ENCODE measurements at regions not wholly inside any gene's neighbourhood (a gene's known extent, or its start where the extent isn't known, plus 50 kb on each side); places are given as distances from the start of the nearest gene placed in this dataset.

- H3K79me2 ChIP-seq (ENCODE audit: control insufficient read depth, insufficient read depth, low read length): peaks cover 18% of the 10 kb centered on the region
- whole genome bisulfite sequencing (ENCODE audit: insufficient coverage, low coverage, missing lambda C conversion rate): 26% methylated on average over 10 of the region's 10 CpGs
- no peak for ATAC-seq
- no peaks in the 10 kb centered on the region for H3K27me3 ChIP-seq (ENCODE audit: control insufficient read depth in 2 of 2, insufficient read depth in 2 of 2, low read length in 2 of 2)
- H3K9me3 ChIP-seq (replicated peaks; ENCODE audit: control insufficient read depth, insufficient read depth, low read depth, low read length): no peaks in the 10 kb centered on the region
- peaks cover 29% of the 10 kb centered on the region for H4K20me1 ChIP-seq (replicated peaks; ENCODE audit: control insufficient read depth, insufficient read depth, low read length)
- intact Hi-C loops (cut with micrococcal nuclease) (no loop called here), in situ Hi-C loops (cut with MboI) (no loop called here)
- H3K9me1 ChIP-seq (ENCODE audit: control insufficient read depth, insufficient read depth, low read length): no peaks in the 10 kb centered on the region
- no peaks in the 10 kb centered on the region for H3K36me3 ChIP-seq (ENCODE audit: control insufficient read depth, insufficient read depth, low read length)
- FAIRE-seq: peak; percentile 78
- DNase-seq (ENCODE audit: extremely low read depth in 1 of 4, low spot score in 3 of 4): no peak
- no peak overlapping the region for H3K4me2 ChIP-seq (ENCODE audit: insufficient read depth, low read length)
- H3K9ac ChIP-seq (ENCODE audit: insufficient read depth in 1 of 2, low read depth in 2 of 2, low read length in 2 of 2): peak overlapping the region in 1 of 2 experiments; percentile 53; a peak in 2 of 4 replicates
- H3K4me3 ChIP-seq: no peak overlapping the region
- ChIA-PET POLR2A (no interaction called here), CTCF (ENCODE audit: low intra/inter-chr PET ratio) (no interaction called here)
- TSS peak; percentile 36 for BruUV-seq (replicated peaks)
- H3K4me1 ChIP-seq (replicated peaks in 1 of 2; ENCODE audit: control insufficient read depth in 2 of 2, insufficient read depth in 2 of 2, low read length in 2 of 2): peaks cover 33 to 50% of the 10 kb centered on the region in 2 experiments
- no peak overlapping the region for H3K27ac ChIP-seq (ENCODE audit: extremely low read depth, low read depth, low read length)
- no peak overlapping the region for H2AFZ ChIP-seq (ENCODE audit: low read depth, low read length)
- TF ChIP-seq STAT5B (CRISPR knock-in tag; IDR thresholded peaks at IDR 0.05) (no peak), ESRRB (CRISPR knock-in tag; IDR thresholded peaks at IDR 0.05; ENCODE audit: borderline replicate concordance) (no peak), ZNF24 (IDR thresholded peaks at IDR 0.05) (no peak), BHLHE40 (IDR thresholded peaks at IDR 0.05; ENCODE audit: low read length) (no peak), EWSR1 (IDR thresholded peaks at IDR 0.05; ENCODE audit: borderline replicate concordance, low read depth, partially characterized antibody) (no peak), SIN3A (IDR thresholded peaks at IDR 0.05; ENCODE audit: borderline replicate concordance in 2 of 2, control insufficient read depth in 1 of 2, low read depth in 2 of 2, low read length in 2 of 2) (no peak), HNRNPLL (IDR thresholded peaks at IDR 0.05; ENCODE audit: low read depth, low read length, poor library complexity, severe bottlenecking) (no peak), KDM1A (IDR thresholded peaks at IDR 0.05) (peak in 1 of 2 experiments; percentile 23; a peak in 1 of 4 replicates), ARID4B (CRISPR knock-in tag; IDR thresholded peaks at IDR 0.05) (no peak), ETV6 (IDR thresholded peaks at IDR 0.05; ENCODE audit: borderline replicate concordance in 1 of 2, low read depth in 2 of 2, low read length in 1 of 2) (no peak), ETV6 (CRISPR knock-in tag; IDR thresholded peaks at IDR 0.05; ENCODE audit: borderline replicate concordance) (no peak), ERF (CRISPR knock-in tag; IDR thresholded peaks at IDR 0.05) (no peak)
Observed at GRCh38 chr1:21342961-21343838, 52.9 kb upstream of the ECE1 start.

Measured in K562 (cell line).